Transverse colon (tissue), 4 donors: ENCODE measurements at regions not wholly inside any gene's neighbourhood (a gene's known extent, or its start where the extent isn't known, plus 50 kb on each side); places are given as distances from the start of the nearest gene placed in this dataset.

Experiments used
- POLR2A ChIP-seq: fragments of 450-650 bp; IDR thresholded peaks from one replicate; pipeline ENCODE4 v1.6.1; 2016; ENCODE audit warnings: antibody characterized with exemption, mild to moderate bottlenecking, moderate library complexity
- POLR2AphosphoS5 ChIP-seq, 3 donors: sonication (generic); formaldehyde crosslinking; IDR thresholded peaks; one replicate each; pipeline ENCODE4 v1.6.1; 2016; ENCODE audit warnings: antibody characterized with exemption in 3 of 3
- TF ChIP-seq, protein P1 (sequence below), 5 experiments: fragments of 200-600 bp in 3 of 5; fragments of 450-650 bp in 2 of 5; sonication (generic) in 3 of 5; IDR thresholded peaks; 1 replicate in 2 of 5; 2 replicates in 3 of 5; pipeline ENCODE4 v1.5.1; 2016 to 2017; ENCODE audit warnings: antibody characterized with exemption in 5 of 5, inconsistent platforms in 3 of 5, mild to moderate bottlenecking in 2 of 5, moderate library complexity in 1 of 5

DNA sequence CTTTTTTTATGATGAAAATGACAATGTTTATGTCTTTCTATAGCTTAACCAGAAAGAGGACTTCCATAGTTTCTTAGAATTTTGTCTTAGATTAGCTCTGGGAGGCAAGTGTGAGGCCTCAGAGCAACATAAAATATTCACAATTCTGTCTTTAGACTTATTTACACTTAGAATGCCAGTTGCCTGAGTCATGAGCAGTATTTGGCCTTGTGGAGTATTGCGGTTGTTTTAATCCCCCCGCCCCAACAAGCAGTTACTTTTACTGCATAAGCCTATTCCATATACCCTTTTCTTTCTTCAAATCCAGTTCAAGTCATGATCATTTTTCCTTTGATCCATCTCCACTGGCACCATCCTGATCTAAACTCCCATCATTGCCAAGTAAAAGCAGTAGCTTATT lies 198.0 kb upstream of the EGFLAM start:
- TF ChIP-seq, protein P1, sequence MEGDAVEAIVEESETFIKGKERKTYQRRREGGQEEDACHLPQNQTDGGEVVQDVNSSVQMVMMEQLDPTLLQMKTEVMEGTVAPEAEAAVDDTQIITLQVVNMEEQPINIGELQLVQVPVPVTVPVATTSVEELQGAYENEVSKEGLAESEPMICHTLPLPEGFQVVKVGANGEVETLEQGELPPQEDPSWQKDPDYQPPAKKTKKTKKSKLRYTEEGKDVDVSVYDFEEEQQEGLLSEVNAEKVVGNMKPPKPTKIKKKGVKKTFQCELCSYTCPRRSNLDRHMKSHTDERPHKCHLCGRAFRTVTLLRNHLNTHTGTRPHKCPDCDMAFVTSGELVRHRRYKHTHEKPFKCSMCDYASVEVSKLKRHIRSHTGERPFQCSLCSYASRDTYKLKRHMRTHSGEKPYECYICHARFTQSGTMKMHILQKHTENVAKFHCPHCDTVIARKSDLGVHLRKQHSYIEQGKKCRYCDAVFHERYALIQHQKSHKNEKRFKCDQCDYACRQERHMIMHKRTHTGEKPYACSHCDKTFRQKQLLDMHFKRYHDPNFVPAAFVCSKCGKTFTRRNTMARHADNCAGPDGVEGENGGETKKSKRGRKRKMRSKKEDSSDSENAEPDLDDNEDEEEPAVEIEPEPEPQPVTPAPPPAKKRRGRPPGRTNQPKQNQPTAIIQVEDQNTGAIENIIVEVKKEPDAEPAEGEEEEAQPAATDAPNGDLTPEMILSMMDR (IDR thresholded peaks at IDR 0.05), result no peak
- TF ChIP-seq POLR2A (no peak), POLR2AphosphoS5 (IDR thresholded peaks at IDR 0.05) (no peak)
